ENCODE measurements at regions not wholly inside any gene's neighbourhood (a gene's known extent, or its start where the extent isn't known, plus 50 kb on each side); places are given as distances from the start of the nearest gene placed in this dataset.

DNA sequence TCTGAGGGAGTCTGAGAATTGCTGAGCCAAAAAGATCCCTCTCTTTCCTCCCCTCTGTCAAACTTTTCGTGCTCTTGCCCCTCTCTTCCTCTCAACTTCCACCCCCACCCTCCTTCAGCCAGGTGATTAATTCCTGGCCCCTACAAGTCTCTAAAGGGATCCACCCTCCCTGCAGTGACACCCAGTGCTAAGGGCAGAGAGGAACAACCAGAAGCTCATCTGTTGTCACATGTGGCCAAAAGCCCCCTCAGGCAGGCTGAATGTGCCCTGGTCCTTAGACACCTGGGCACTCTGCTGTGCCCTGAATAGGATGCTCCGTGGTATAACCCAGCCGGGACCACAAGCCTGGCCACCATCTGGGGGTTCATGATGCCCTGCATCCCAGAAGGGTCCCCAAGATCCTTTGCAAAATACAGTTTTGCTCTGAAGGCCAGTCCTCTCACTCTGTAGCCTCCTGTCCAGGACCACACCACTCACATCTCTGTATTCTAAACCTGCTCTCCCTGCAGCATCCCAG is 234.4 kb downstream of the BCL11A start:
- TF ChIP-seq EZH2 (IDR thresholded peaks at IDR 0.05; ENCODE audit: low read depth, low read length, severe bottlenecking): no peak
- TF ChIP-seq, protein P1, sequence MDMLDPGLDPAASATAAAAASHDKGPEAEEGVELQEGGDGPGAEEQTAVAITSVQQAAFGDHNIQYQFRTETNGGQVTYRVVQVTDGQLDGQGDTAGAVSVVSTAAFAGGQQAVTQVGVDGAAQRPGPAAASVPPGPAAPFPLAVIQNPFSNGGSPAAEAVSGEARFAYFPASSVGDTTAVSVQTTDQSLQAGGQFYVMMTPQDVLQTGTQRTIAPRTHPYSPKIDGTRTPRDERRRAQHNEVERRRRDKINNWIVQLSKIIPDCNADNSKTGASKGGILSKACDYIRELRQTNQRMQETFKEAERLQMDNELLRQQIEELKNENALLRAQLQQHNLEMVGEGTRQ (IDR thresholded peaks at IDR 0.05; ENCODE audit: low read length): no peak
- no peak for TF ChIP-seq GABPA (IDR thresholded peaks at IDR 0.05; ENCODE audit: borderline replicate concordance, insufficient read depth, low read length)
- TF ChIP-seq CHD2 (IDR thresholded peaks at IDR 0.05; ENCODE audit: low read length): no peak
- TF ChIP-seq CREB1 (IDR thresholded peaks at IDR 0.05): no peak
- TF ChIP-seq, protein P2, sequence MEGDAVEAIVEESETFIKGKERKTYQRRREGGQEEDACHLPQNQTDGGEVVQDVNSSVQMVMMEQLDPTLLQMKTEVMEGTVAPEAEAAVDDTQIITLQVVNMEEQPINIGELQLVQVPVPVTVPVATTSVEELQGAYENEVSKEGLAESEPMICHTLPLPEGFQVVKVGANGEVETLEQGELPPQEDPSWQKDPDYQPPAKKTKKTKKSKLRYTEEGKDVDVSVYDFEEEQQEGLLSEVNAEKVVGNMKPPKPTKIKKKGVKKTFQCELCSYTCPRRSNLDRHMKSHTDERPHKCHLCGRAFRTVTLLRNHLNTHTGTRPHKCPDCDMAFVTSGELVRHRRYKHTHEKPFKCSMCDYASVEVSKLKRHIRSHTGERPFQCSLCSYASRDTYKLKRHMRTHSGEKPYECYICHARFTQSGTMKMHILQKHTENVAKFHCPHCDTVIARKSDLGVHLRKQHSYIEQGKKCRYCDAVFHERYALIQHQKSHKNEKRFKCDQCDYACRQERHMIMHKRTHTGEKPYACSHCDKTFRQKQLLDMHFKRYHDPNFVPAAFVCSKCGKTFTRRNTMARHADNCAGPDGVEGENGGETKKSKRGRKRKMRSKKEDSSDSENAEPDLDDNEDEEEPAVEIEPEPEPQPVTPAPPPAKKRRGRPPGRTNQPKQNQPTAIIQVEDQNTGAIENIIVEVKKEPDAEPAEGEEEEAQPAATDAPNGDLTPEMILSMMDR (IDR thresholded peaks at IDR 0.05; ENCODE audit: control extremely low read depth in 1 of 3, insufficient read depth in 1 of 3, low read depth in 1 of 3, low read length in 3 of 3): no peak
- TF ChIP-seq POLR2A (IDR thresholded peaks at IDR 0.05; ENCODE audit: control extremely low read depth in 1 of 2, low read depth in 2 of 2, low read length in 2 of 2): no peak
- TF ChIP-seq SP1 (IDR thresholded peaks at IDR 0.05; ENCODE audit: low read depth, low read length): no peak
